Posterior vena cava (tissue), 2 donors: ENCODE measurements at regions not wholly inside any gene's neighbourhood (a gene's known extent, or its start where the extent isn't known, plus 50 kb on each side); places are given as distances from the start of the nearest gene placed in this dataset.

Experiments used
- DNase-seq: peaks from one replicate; pipeline ENCODE4 v3.0.0-alpha.2; 2020; ENCODE audit warnings: low spot score
- intact Hi-C, 2 donors: fragments of 100-400 bp; cut with DNase I; formaldehyde crosslinking; loops; one replicate each; pipeline versions ENCODE4 v1.14.1 to v1.14.2; 2022 to 2023
- donor health status: DM: yes; HTN: yes; CAD: no.
- donor health status: DM: yes; HTN: yes; CAD: no.

- intact Hi-C loops: loop anchor here in 1 of 2 donors (5.0 kb wide), 1 partner anchor 1820 kb away; no protein-coding TSS in a partner anchor
- peak; percentile 93 for DNase-seq
Measured at GRCh38 chr10:3467052-3467951, 294.7 kb upstream of the PITRM1 start.

GRCh38 chr10:3465406-3465891 lies 292.9 kb upstream of the PITRM1 start:
- intact Hi-C loops: loop anchor here in 1 of 2 donors (5.0 kb wide), 1 partner anchor 1822 kb away; no protein-coding TSS in a partner anchor
- no peak for DNase-seq

GRCh38 chr10:3464760-3465405 lies 292.3 kb upstream of the PITRM1 start:
- intact Hi-C loops: loop anchor here in 1 of 2 donors (5.0 kb wide), 1 partner anchor 1822 kb away; no protein-coding TSS in a partner anchor
- no peak for DNase-seq

DNA sequence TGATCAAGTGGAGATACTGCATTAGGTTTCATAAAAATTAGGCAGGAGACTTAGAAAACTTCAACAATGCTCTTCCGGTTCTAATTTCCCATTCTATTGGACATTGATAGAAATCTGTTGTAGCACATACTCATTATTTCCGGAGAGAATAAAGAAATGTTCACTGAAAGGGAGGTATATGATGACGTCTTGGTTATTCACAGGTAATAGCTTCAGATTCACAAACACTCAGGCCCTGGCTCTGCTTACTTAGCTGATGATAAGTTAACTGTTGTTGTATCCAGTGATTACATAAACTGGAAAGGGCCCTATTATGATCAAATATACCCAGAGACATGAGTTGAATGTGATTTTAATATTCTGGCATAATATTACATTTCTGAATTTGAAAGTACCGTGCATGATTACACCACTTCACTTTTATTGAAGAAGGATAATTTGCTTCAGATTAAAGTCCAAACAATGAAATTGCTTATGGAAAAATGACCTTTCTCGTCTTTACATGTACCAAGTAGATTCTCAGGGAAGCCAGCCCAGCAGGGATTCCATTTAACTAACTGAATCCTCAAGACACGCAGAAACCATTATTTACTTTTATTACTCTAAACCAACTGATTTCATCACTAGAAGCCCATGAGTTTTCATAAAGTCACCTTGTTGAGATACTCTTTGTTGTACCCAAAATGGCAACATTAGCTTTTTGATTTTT lies 288.0 kb upstream of the PITRM1 start:
- intact Hi-C loops: no loop called here
- no peak for DNase-seq

- no peak for DNase-seq
- intact Hi-C loops: loop anchor here (10.0 kb wide), 1 partner anchor 309 kb away; no protein-coding TSS in a partner anchor
Measured at GRCh38 chr10:3455385-3456334, 283.1 kb upstream of the PITRM1 start.

DNA sequence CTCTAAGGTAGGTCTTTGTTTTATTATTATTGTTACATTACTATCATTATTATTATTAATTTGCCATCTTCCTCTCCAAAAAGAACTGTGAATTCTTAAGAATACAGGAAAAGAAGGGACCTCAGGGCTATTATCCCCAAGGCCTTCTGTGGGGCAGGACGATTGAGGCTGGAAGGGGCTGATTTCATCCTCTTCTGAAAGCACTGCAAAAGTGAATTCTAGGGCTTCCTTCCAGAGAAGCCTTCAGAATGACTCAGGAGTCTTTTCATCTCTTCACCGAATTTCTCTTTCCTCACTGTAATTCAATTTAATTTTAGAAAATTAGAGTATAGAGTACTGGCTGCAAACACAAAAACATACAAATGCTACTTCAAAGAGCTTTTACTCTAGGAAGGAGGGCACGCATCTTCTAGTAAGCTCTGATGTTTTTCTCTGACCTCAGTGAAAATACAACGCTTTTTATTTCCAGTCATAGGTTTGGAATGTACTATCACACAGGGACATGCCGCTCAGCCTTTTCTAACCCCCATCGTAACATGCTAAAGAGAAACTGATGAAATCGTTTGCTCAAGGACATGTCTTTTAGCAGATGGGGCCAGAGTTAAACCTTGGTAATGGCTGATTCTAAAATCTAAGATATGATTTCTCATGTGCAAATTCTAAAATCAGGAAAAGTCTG lies 280.2 kb upstream of the PITRM1 start:
- no peak for DNase-seq
- intact Hi-C loops: loop anchor here (10.0 kb wide), 1 partner anchor 312 kb away; no protein-coding TSS in a partner anchor

DNA sequence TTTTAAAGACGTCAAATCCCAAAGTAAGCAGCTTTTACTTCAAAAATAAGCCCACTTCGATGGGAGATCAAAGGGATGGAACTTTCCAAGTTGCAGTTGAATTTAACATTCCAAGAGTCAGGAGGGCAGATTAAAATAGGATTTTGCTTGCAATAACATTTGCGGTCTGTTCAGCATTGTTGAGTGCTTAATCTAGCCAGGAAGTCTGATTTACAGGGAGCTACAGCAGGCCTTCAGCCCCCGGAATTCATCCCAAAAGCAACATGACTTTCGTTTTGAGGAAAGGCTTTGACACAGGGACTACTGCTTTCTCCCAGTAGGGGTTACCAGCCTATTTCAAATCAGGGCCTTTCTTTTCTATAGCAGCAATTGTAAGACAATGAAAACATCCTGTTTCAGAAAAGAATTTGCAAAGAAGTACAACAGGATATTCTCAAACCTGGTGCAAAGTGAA lies 279.6 kb upstream of the PITRM1 start:
- DNase-seq: no peak
- intact Hi-C loops: loop anchor here (10.0 kb wide), 1 partner anchor 313 kb away; no protein-coding TSS in a partner anchor

DNA sequence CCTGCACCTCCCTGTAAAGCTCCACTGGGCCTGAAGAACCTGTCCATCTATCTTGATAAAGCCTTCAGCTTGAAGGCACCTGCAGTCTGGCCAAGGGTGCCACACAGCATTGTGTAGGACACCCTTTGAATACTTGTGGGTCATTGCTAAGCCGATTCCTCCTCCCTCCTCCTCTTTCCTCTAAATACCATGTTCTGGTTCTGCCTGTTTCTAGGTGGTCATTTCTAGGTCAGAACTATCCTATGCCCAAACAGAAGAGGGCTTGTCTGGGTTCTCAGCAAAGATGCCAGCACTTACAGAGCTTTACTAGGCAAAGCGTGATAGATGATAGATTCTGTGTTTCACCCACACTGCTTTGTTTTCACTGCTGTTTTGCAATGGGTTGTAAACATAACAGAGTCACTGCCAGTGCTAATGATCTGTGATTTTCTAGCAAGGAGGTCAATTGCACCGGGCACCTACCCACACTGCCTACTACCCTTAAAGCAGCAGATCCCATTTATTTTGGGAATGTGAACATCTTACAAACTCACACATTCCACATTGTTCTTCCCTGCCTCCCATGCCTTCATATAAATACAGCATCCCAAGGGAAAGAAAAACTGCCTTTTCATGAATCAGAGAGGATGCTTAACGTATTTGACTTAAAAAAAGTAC lies 279.1 kb upstream of the PITRM1 start:
- intact Hi-C loops: loop anchor here (10.0 kb wide), 1 partner anchor 313 kb away; no protein-coding TSS in a partner anchor
- no peak for DNase-seq

DNA sequence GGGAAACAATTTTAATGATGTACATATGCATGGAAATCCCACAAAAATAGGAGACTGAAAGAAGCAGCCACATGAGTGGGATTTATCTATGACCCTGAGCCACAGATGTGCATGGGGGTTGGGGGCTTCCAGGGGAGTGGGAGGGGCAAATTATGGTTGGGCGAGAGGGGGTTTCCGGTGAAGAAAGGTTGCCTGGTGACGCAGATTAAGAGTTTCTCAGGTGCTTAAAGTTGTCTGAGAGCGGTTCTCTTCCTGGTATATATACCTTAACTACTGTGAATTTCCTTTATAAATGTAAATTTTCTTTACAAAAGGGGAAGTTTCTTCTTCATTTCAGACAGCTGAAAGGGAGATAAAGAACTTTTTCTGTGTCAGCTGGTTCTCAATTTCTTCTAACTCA lies 273.6 kb upstream of the PITRM1 start:
- intact Hi-C loops: loop anchor here in 1 of 2 donors (10.0 kb wide), 1 partner anchor 289 kb away; no protein-coding TSS in a partner anchor
- no peak for DNase-seq

DNA sequence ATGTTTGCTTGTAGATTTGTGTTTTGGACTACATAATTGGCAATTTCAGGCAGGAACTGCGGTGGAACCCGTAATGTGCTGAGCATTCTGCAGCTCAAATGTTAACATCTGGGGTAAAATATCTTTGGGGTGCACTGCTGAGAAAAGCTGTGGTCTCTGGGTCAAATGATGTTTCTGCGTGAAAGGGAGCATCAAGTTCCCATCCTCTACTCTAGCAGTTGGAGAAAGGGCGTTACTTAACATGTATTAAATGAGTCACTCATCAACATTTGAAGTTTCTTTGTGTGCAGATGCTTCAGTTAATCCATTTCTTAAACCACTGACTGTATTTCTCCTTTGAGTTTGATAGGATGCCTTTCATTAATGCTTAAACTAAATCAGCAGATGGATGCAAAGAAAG lies 273.1 kb upstream of the PITRM1 start:
- DNase-seq: no peak
- intact Hi-C loops: loop anchor here in 1 of 2 donors (10.0 kb wide), 1 partner anchor 289 kb away; no protein-coding TSS in a partner anchor

DNA sequence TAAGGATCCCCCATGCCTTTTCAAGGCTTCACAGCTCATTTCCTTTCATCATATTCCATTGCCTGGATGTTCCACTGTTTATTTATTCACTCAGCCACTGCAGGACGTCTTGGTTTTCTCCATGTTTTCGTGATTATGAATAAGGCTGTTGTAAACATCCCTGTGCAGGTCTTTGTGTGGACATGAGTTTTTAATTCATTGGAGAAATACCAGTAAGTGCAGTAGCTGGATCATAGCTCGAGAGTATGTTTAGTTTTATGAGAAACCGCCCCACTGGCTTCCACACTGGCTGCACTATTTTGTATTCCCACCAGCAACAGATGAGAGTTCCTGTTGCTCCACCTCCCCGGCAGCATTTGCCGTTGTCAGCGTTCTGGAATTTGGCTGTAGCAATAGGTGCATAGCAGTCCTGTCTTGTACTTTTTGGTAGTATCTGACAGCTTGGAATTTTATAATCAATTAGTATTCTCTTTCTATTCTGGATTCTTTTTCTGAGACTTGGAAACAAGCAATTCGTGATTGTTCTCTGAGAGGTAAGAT lies 269.9 kb upstream of the PITRM1 start:
- intact Hi-C loops: loop anchor here in 1 of 2 donors (10.0 kb wide), 1 partner anchor 292 kb away; no protein-coding TSS in a partner anchor
- no peak for DNase-seq

GRCh38 chr10:3439183-3439582 lies 266.6 kb upstream of the PITRM1 start:
- no peak for DNase-seq
- intact Hi-C loops: no loop called here

DNA sequence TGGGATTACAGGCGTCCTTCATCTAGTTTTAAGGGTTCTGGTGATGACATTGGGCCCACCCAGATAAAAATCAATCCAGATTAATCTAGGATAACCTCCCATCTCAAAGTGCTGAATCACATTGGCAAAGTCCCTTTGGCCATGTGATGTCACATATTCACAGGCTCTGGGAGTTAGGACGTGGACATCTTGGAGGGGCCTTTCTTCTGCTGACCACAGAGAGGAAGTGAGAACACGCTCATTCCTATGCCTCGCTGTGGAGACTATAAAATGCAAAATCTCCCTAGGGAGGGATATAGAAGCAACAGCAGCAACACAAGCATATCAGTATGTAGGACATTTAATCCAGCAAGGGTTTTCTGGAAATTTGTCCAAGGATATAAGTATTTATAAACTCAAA lies 266.0 kb upstream of the PITRM1 start:
- intact Hi-C loops: no loop called here
- DNase-seq: no peak

DNA sequence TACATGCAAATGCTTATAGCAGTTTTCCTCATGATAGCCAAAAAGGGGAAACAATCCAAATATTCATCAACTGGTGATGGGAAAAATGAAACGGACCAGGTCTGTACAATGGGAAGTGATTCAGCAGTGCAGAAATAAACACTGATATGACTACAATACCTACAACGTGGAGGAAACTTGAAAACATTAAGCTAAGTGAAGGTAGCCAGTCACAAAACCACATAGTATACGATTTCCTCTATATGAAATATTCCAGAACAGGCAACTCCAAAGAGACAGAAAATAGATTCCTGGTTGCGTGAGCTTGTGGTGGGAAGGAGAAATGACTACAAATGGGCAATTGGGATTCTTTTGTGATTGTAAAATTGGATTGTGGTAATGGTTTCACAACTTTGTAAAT lies 263.1 kb upstream of the PITRM1 start:
- intact Hi-C loops: no loop called here
- no peak for DNase-seq

- intact Hi-C loops: no loop called here
- peak; percentile 15 for DNase-seq
Measured at GRCh38 chr10:3433988-3434387, 261.4 kb upstream of the PITRM1 start.

GRCh38 chr10:3433131-3433530 lies 260.5 kb upstream of the PITRM1 start:
- DNase-seq: no peak
- intact Hi-C loops: no loop called here
